Mammary epithelial cell (primary cell): ENCODE measurements at regions not wholly inside any gene's neighbourhood (a gene's known extent, or its start where the extent isn't known, plus 50 kb on each side); places are given as distances from the start of the nearest gene placed in this dataset.

Experiments
- EZH2 ChIP-seq: IDR thresholded peaks from 2 replicates; pipeline ENCODE4 v1.6.1; 2012; ENCODE audit warnings: low read length, inconsistent platforms, borderline replicate concordance
- TF ChIP-seq, protein P1 (sequence below), 2 donors: IDR thresholded peaks in 1 of 2; conservative IDR thresholded peaks in 1 of 2; 2 replicates each; pipeline ENCODE4 v1.5.1; 2011 to 2012; ENCODE audit warnings: inconsistent platforms in 2 of 2, low read length in 2 of 2, mild to moderate bottlenecking in 2 of 2, control low read depth in 1 of 2, low read depth in 1 of 2; ENCODE audit not compliant: insufficient read depth in 1 of 2; ENCODE audit errors: extremely low read depth in 1 of 2

- no peak for TF ChIP-seq EZH2
- TF ChIP-seq, protein P1, sequence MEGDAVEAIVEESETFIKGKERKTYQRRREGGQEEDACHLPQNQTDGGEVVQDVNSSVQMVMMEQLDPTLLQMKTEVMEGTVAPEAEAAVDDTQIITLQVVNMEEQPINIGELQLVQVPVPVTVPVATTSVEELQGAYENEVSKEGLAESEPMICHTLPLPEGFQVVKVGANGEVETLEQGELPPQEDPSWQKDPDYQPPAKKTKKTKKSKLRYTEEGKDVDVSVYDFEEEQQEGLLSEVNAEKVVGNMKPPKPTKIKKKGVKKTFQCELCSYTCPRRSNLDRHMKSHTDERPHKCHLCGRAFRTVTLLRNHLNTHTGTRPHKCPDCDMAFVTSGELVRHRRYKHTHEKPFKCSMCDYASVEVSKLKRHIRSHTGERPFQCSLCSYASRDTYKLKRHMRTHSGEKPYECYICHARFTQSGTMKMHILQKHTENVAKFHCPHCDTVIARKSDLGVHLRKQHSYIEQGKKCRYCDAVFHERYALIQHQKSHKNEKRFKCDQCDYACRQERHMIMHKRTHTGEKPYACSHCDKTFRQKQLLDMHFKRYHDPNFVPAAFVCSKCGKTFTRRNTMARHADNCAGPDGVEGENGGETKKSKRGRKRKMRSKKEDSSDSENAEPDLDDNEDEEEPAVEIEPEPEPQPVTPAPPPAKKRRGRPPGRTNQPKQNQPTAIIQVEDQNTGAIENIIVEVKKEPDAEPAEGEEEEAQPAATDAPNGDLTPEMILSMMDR (conservative IDR thresholded peaks at IDR 0.05 in 1 of 2, IDR thresholded peaks at IDR 0.05 in 1 of 2; ENCODE audit: extremely low read depth in 1 of 2, insufficient read depth in 1 of 2, low read depth in 1 of 2, low read length in 2 of 2), result no peak
Measured at GRCh38 chr2:47269316-47270232, 93.3 kb upstream of the CALM2 start.
